Hepatocyte (in vitro differentiated cells): ENCODE measurements at regions not wholly inside any gene's neighbourhood (a gene's known extent, or its start where the extent isn't known, plus 50 kb on each side); places are given as distances from the start of the nearest gene placed in this dataset.

ENCODE experiments used
- DNase-seq: peaks from one replicate; pipeline ENCODE4 v3.0.0-alpha.2; 2016; ENCODE audit warnings: low spot score
- H2AFZ ChIP-seq: fragments of 200-600 bp; sonication (generic); 2 replicates; pipeline ENCODE4 v1.6.0; 2016; ENCODE audit warnings: antibody characterized with exemption, mild to moderate bottlenecking
- H3K27ac ChIP-seq: fragments of 200-600 bp; sonication (generic); 2 replicates; pipeline ENCODE4 v1.5.1; 2016; ENCODE audit warnings: mild to moderate bottlenecking
- H3K27me3 ChIP-seq: fragments of 200-600 bp; sonication (generic); 2 replicates; pipeline ENCODE4 v1.6.1; 2016
- H3K36me3 ChIP-seq: fragments of 200-600 bp; sonication (generic); replicated peaks from 2 replicates; pipeline ENCODE4 v1.5.1; 2016; ENCODE audit warnings: low read depth; ENCODE audit not compliant: insufficient read depth
- H3K4me1 ChIP-seq: fragments of 200-600 bp; sonication (generic); 2 replicates; pipeline ENCODE4 v1.5.1; 2016; ENCODE audit warnings: mild to moderate bottlenecking, moderate library complexity; ENCODE audit not compliant: insufficient read depth
- H3K4me2 ChIP-seq: fragments of 200-600 bp; sonication (generic); 2 replicates; pipeline ENCODE4 v1.6.0; 2016
- H3K4me3 ChIP-seq: fragments of 200-600 bp; sonication (generic); 2 replicates; pipeline ENCODE4 v1.5.1; 2016; ENCODE audit warnings: mild to moderate bottlenecking
- H3K79me2 ChIP-seq: fragments of 200-600 bp; sonication (generic); 2 replicates; pipeline ENCODE4 v1.6.0; 2017; ENCODE audit warnings: mild to moderate bottlenecking
- H3K9me2 ChIP-seq: fragments of 200-600 bp; sonication (generic); replicated peaks from 2 replicates; pipeline ENCODE4 v1.6.0; 2017; ENCODE audit warnings: mild to moderate bottlenecking; ENCODE audit not compliant: insufficient read depth
- H3K9me3 ChIP-seq: fragments of 200-600 bp; sonication (generic); 2 replicates; pipeline ENCODE4 v1.5.1; 2016; ENCODE audit warnings: low read depth, mild to moderate bottlenecking
- H4K20me1 ChIP-seq: fragments of 200-600 bp; sonication (generic); 2 replicates; pipeline ENCODE4 v1.6.0; 2016; ENCODE audit warnings: mild to moderate bottlenecking; ENCODE audit not compliant: insufficient read depth, poor library complexity, severe bottlenecking
- CTCF ChIP-seq: fragments of 200-600 bp; sonication (generic); IDR thresholded peaks from 2 replicates; pipeline ENCODE4 v1.5.1; 2016; ENCODE audit warnings: antibody characterized with exemption, mild to moderate bottlenecking; ENCODE audit not compliant: poor library complexity
- EZH2 ChIP-seq: fragments of 200-600 bp; sonication (generic); IDR thresholded peaks from 2 replicates; pipeline ENCODE4 v1.6.1; 2016; ENCODE audit warnings: antibody characterized with exemption, mild to moderate bottlenecking, borderline replicate concordance
- EZH2phosphoT487 ChIP-seq: fragments of 200-600 bp; sonication (generic); IDR thresholded peaks from one replicate; pipeline ENCODE4 v1.6.1; 2018; ENCODE audit warnings: antibody characterized with exemption, mild to moderate bottlenecking, low read depth, moderate library complexity; ENCODE audit not compliant: unreplicated experiment, severe bottlenecking
- WGBS: methylation state at CpG from one replicate; pipeline ENCODE4 v1.1.6; 2016; ENCODE audit warnings: low lambda C conversion rate; ENCODE audit errors: missing lambda C conversion rate; 5-methylcytosine and 5-hydroxymethylcytosine counted together

DNA sequence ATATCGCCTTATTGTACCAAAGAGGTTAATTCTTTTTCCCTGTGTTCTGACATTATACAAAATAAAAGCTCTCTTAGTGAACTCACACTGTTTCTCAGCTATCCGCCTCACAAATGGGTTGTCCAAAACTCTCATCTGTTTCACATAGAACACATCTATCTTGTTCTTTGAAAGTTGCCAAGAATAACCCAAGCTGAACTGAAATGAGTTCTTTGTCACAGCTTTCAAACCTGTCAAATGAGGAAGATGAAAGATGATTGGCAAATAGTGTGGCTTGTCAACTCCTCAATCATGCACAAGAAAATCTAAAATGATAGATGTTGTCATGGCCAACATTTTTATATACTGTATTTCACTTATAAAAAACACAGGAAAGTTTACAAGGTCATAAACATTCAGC, 168.1 kb upstream of the OSTN start:
- Histone ChIP-seq H3K9me3 (no peaks in the 10 kb centered on the region), H3K36me3 (no peaks in the 10 kb centered on the region), H2AFZ (no peak overlapping the region), H3K4me2 (no peak overlapping the region), H4K20me1 (no peaks in the 10 kb centered on the region), H3K4me3 (no peak overlapping the region), H3K79me2 (no peaks in the 10 kb centered on the region), H3K27ac (no peak overlapping the region), H3K9me2 (no peaks in the 10 kb centered on the region), H3K27me3 (no peaks in the 10 kb centered on the region), H3K4me1 (no peaks in the 10 kb centered on the region)
- no peak for DNase-seq
- no peak for TF ChIP-seq CTCF
- no peak for TF ChIP-seq EZH2phosphoT487
- TF ChIP-seq EZH2, result no peak
- 93% methylated on average over 2 of the region's 2 CpGs for WGBS

DNA sequence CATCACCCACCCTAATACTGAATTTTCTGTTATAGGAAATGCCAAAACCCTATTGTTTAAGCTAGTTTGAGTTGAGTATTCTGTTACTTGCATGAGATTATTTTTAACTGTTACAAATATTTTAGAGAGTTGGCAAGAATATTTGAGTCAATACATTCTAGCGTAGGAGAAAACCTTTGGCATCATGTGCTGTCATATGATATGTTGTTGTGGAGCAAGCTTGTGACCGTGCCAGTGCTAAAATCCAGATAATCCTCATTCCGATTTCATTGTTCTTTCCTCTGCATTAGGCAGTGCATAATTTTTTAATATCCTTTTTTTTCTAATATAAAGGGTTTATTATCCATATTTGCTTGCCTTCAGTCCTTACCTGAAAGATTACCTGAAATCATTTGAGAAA, 168.0 kb upstream of the GMNC start:
- no peak overlapping the region for H3K4me2 ChIP-seq
- 72% methylated on average over 3 of the region's 3 CpGs for WGBS

GRCh38 chr3:191026746-191027145, 164.3 kb upstream of the GMNC start:
- WGBS, result 78% methylated on average over 1 of the region's 1 CpG
- no peak overlapping the region for H3K27ac ChIP-seq
- no peaks in the 10 kb centered on the region for H3K4me1 ChIP-seq
- no peak overlapping the region for H3K4me3 ChIP-seq
- no peaks in the 10 kb centered on the region for H3K27me3 ChIP-seq
- H3K36me3 ChIP-seq, result no peaks in the 10 kb centered on the region
- H3K9me2 ChIP-seq, result no peaks in the 10 kb centered on the region
- H2AFZ ChIP-seq, result no peak overlapping the region
- no peak overlapping the region for H3K4me2 ChIP-seq
- H3K79me2 ChIP-seq, result no peaks in the 10 kb centered on the region
- H4K20me1 ChIP-seq, result no peaks in the 10 kb centered on the region
- H3K9me3 ChIP-seq, result no peaks in the 10 kb centered on the region
- TF ChIP-seq EZH2 (no peak), EZH2phosphoT487 (no peak), CTCF (no peak)
- no peak for DNase-seq

More for the DNA sequence above, 168.0 kb upstream of the GMNC start:
- no peak overlapping the region for H2AFZ ChIP-seq
- TF ChIP-seq CTCF (no peak), EZH2phosphoT487 (no peak), EZH2 (no peak)
- no peaks in the 10 kb centered on the region for H3K9me3 ChIP-seq
- H3K36me3 ChIP-seq, result no peaks in the 10 kb centered on the region
- H3K79me2 ChIP-seq, result no peaks in the 10 kb centered on the region
- H3K9me2 ChIP-seq, result no peaks in the 10 kb centered on the region
- no peaks in the 10 kb centered on the region for H3K27me3 ChIP-seq
- H3K4me3 ChIP-seq, result no peak overlapping the region
- no peak for DNase-seq
- H3K4me1 ChIP-seq, result no peaks in the 10 kb centered on the region
- no peaks in the 10 kb centered on the region for H4K20me1 ChIP-seq
- no peak overlapping the region for H3K27ac ChIP-seq
